SU-DHL-6 (cell line): ENCODE measurements at regions not wholly inside any gene's neighbourhood (a gene's known extent, or its start where the extent isn't known, plus 50 kb on each side); places are given as distances from the start of the nearest gene placed in this dataset.

Experiments
- H2AFZ ChIP-seq: fragments of 200-600 bp; sonication (generic); 2 replicates; pipeline ENCODE4 v1.6.1; 2014; ENCODE audit warnings: low read depth, mild to moderate bottlenecking, moderate library complexity, mixed read lengths, antibody characterized with exemption, low read length; ENCODE audit not compliant: severe bottlenecking
- H3F3A ChIP-seq: fragments of 200-600 bp; shearing (Covaris generic); 2 replicates; pipeline ENCODE4 v1.6.0; 2016; ENCODE audit warnings: antibody characterized with exemption, mild to moderate bottlenecking; ENCODE audit not compliant: insufficient read depth
- H3K27ac ChIP-seq: fragments of 200-600 bp; sonication (generic); 2 replicates; pipeline ENCODE4 v1.5.1; 2016; ENCODE audit warnings: low read depth, mild to moderate bottlenecking, low read length, moderate library complexity, mixed read lengths
- H3K27me3 ChIP-seq: fragments of 200-600 bp; sonication (generic), shearing (Covaris generic); 2 replicates; pipeline ENCODE4 v1.6.0; 2014; ENCODE audit warnings: mild to moderate bottlenecking, low read length
- H3K36me3 ChIP-seq: fragments of 200-600 bp; sonication (generic); 2 replicates; pipeline ENCODE4 v1.6.1; 2014; ENCODE audit warnings: mild to moderate bottlenecking, low read length, mixed read lengths
- H3K4me2 ChIP-seq: fragments of 300-600, 200-600 bp; shearing (Covaris generic), sonication (generic); 2 replicates; pipeline ENCODE4 v1.6.0; 2014; ENCODE audit warnings: low read length, low read depth, mild to moderate bottlenecking; ENCODE audit not compliant: poor library complexity, severe bottlenecking
- H3K4me3 ChIP-seq: fragments of 200-600 bp; sonication (generic); 2 replicates; pipeline ENCODE4 v1.5.1; 2014; ENCODE audit warnings: antibody characterized with exemption, low read length, mild to moderate bottlenecking, mixed read lengths; ENCODE audit not compliant: insufficient read depth, poor library complexity, severe bottlenecking
- H3K79me2 ChIP-seq: fragments of 200-600 bp; sonication (generic); 2 replicates; pipeline ENCODE4 v1.6.1; 2014; ENCODE audit warnings: mild to moderate bottlenecking, low read length, moderate library complexity; ENCODE audit not compliant: insufficient read depth
- H3K9ac ChIP-seq: fragments of 200-600 bp; sonication (generic); 2 replicates; pipeline ENCODE4 v1.7.0; 2014; ENCODE audit warnings: mild to moderate bottlenecking, low read length
- H3K9me2 ChIP-seq: fragments of 200-600 bp; sonication (generic); replicated peaks from 2 replicates; pipeline ENCODE4 v1.6.1; 2014; ENCODE audit warnings: low read length; ENCODE audit not compliant: insufficient read depth
- H3K9me3 ChIP-seq: fragments of 200-600 bp; sonication (generic); 2 replicates; pipeline ENCODE4 v1.6.1; 2014; ENCODE audit warnings: low read length, mixed read lengths; ENCODE audit not compliant: insufficient read depth
- H4K20me1 ChIP-seq: fragments of 200-600 bp; sonication (generic); 2 replicates; pipeline ENCODE4 v1.6.1; 2014; ENCODE audit warnings: low read depth, mild to moderate bottlenecking, antibody characterized with exemption, low read length, moderate library complexity, mixed read lengths
- CTCF ChIP-seq: fragments of 200-600 bp; sonication (generic); IDR thresholded peaks from one replicate; pipeline ENCODE4 v1.5.1; 2017; ENCODE audit warnings: antibody characterized with exemption, mild to moderate bottlenecking, low read length, moderate library complexity; ENCODE audit not compliant: insufficient read depth, poor library complexity, severe bottlenecking
- EZH2phosphoT487 ChIP-seq: fragments of 200-600 bp; sonication (generic), shearing (Covaris generic); conservative IDR thresholded peaks from 2 replicates; pipeline ENCODE4 v1.6.1; 2018; ENCODE audit warnings: mild to moderate bottlenecking, antibody characterized with exemption, low read length, moderate library complexity, mixed read lengths

- Histone ChIP-seq H2AFZ (no peak overlapping the region), H3K9me3 (no peaks in the 10 kb centered on the region), H3K27ac (no peak overlapping the region), H3K27me3 (no peaks in the 10 kb centered on the region), H3K36me3 (no peaks in the 10 kb centered on the region), H3K9me2 (no peaks in the 10 kb centered on the region), H3K9ac (no peak overlapping the region), H4K20me1 (no peaks in the 10 kb centered on the region), H3F3A (no peaks in the 10 kb centered on the region), H3K79me2 (no peaks in the 10 kb centered on the region), H3K4me3 (no peak overlapping the region), H3K4me2 (no peak overlapping the region)
- TF ChIP-seq EZH2phosphoT487 = no peak
- TF ChIP-seq CTCF = no peak
Measured at GRCh38 chrX:4671344-4671743, 957.9 kb upstream of the PRKX start.

GRCh38 chrX:4670606-4671005 is 957.2 kb upstream of the PRKX start:
- no peaks in the 10 kb centered on the region for H3K9me2 ChIP-seq
- H3K4me2 ChIP-seq = no peak overlapping the region
- no peaks in the 10 kb centered on the region for H3K27me3 ChIP-seq
- H4K20me1 ChIP-seq = no peaks in the 10 kb centered on the region
- no peaks in the 10 kb centered on the region for H3K36me3 ChIP-seq
- no peak overlapping the region for H3K9ac ChIP-seq
- H3F3A ChIP-seq = no peaks in the 10 kb centered on the region
- no peaks in the 10 kb centered on the region for H3K9me3 ChIP-seq
- H2AFZ ChIP-seq = no peak overlapping the region
- TF ChIP-seq EZH2phosphoT487 (no peak), CTCF (no peak)
- H3K27ac ChIP-seq = no peak overlapping the region
- H3K79me2 ChIP-seq = no peaks in the 10 kb centered on the region
- H3K4me3 ChIP-seq = no peak overlapping the region

- Histone ChIP-seq H3K9me3 (no peaks in the 10 kb centered on the region), H4K20me1 (no peaks in the 10 kb centered on the region), H3K36me3 (no peaks in the 10 kb centered on the region), H3K4me3 (no peak overlapping the region), H2AFZ (no peak overlapping the region), H3K9me2 (no peaks in the 10 kb centered on the region), H3K79me2 (no peaks in the 10 kb centered on the region), H3K27ac (no peak overlapping the region), H3K27me3 (no peaks in the 10 kb centered on the region), H3K4me2 (no peak overlapping the region), H3F3A (no peaks in the 10 kb centered on the region), H3K9ac (no peak overlapping the region)
- TF ChIP-seq EZH2phosphoT487 (no peak), CTCF (no peak)
Measured at GRCh38 chrX:4668802-4669536, 955.5 kb upstream of the PRKX start.
